HG03558 (cell line): ENCODE measurements at regions not wholly inside any gene's neighbourhood (a gene's known extent, or its start where the extent isn't known, plus 50 kb on each side); places are given as distances from the start of the nearest gene placed in this dataset.

Experiments
- ATAC-seq: cut with Tn5 transposase; IDR thresholded peaks from one replicate; pipeline ENCODE4 v1.9.1; 2021; ENCODE audit warnings: moderate number of reproducible peaks; ENCODE audit not compliant: unreplicated experiment; ENCODE audit errors: extremely low read depth

GRCh38 chr11:43602670-43603069 lies 77.9 kb upstream of the HSD17B12 start:
- no peak for ATAC-seq

- no peak for ATAC-seq
Observed at GRCh38 chr11:43614214-43614613, 66.3 kb upstream of the HSD17B12 start.

- ATAC-seq = no peak
Observed at GRCh38 chr11:43619863-43620505, 60.6 kb upstream of the HSD17B12 start.

GRCh38 chr11:43626798-43627197 lies 53.7 kb upstream of the HSD17B12 start:
- ATAC-seq = no peak
